GM12878 (cell line): ENCODE measurements at regions not wholly inside any gene's neighbourhood (a gene's known extent, or its start where the extent isn't known, plus 50 kb on each side); places are given as distances from the start of the nearest gene placed in this dataset.

ENCODE experiments used
- ATAC-seq: fragments of 200-7000 bp; cut with Tn5 transposase; 3 replicates; pipeline ENCODE4 v1.9.1; 2020; ENCODE audit warnings: mild to moderate bottlenecking, moderate library complexity
- BruUV-seq: library from RNA; stranded (reverse); fragments of 400-500 nt; replicated peaks from 2 replicates; lab custom pipeline; 2021; lab: Mats Ljungman, UMichigan
- CTCF ChIA-PET: fragments of 300-600 bp; sonication (Branson Sonifier 250); formaldehyde crosslinking; extraction: SDS; loops from one replicate; lab custom pipeline; 2021; ENCODE audit warnings: inconsistent platforms; lab: Yijun Ruan, JAX
- POLR2A ChIA-PET: fragments of 350-600 bp; formaldehyde crosslinking; extraction: SDS; loops from one replicate; lab custom pipeline; 2021; ENCODE audit warnings: inconsistent platforms; lab: Charles Lee
- RAD21 ChIA-PET: fragments of 300-600 bp; sonication (Branson Sonifier 250); formaldehyde crosslinking; loops from one replicate; lab custom pipeline; 2023; ENCODE audit warnings: antibody characterized with exemption; ENCODE audit not compliant: unreplicated experiment; lab: Charles Lee
- SMC1A ChIA-PET: fragments of 300-600 bp; sonication (Branson Sonifier 250); formaldehyde crosslinking; loops from one replicate; lab custom pipeline; 2023; ENCODE audit not compliant: unreplicated experiment, uncharacterized antibody; lab: Charles Lee
- DNase-seq: peaks from one replicate; pipeline ENCODE4 v3.0.0-alpha.2; 2011; ENCODE audit warnings: low read depth, low spot score
- FAIRE-seq: peaks from 3 replicates; lab custom pipeline; 2011; peaks lifted over from hg19 to GRCh38; lab: Jason Lieb, UNC
- H2AFZ ChIP-seq: 2 replicates; pipeline ENCODE4 v1.6.0; 2011; ENCODE audit warnings: low read depth, low read length, control low read depth; ENCODE audit not compliant: control insufficient read depth
- H3K27ac ChIP-seq: 2 replicates; pipeline ENCODE4 v1.5.1; 2011; ENCODE audit warnings: control low read depth; ENCODE audit not compliant: control insufficient read depth, insufficient read depth
- H3K27me3 ChIP-seq, 2 experiments: replicated peaks in 1 of 2; 2 replicates each; pipeline versions ENCODE4 v1.6.0 to v1.6.1; 2011; ENCODE audit warnings: low read length in 1 of 2; ENCODE audit not compliant: control insufficient read depth in 2 of 2, insufficient read depth in 2 of 2
- H3K36me3 ChIP-seq, 2 experiments: 2 replicates each; pipeline ENCODE4 v1.5.1; 2011; ENCODE audit warnings: low read length in 1 of 2; ENCODE audit not compliant: control insufficient read depth in 2 of 2, insufficient read depth in 2 of 2
- H3K4me1 ChIP-seq: 2 replicates; pipeline ENCODE4 v1.6.1; 2011; ENCODE audit warnings: mild to moderate bottlenecking, low read length, moderate library complexity, mixed read lengths; ENCODE audit not compliant: control insufficient read depth, insufficient read depth
- H3K4me2 ChIP-seq: 2 replicates; pipeline ENCODE4 v1.6.0; 2011; ENCODE audit warnings: control low read depth; ENCODE audit not compliant: control insufficient read depth, insufficient read depth
- H3K4me3 ChIP-seq: fragments of 200-600 bp; sonication (generic); 2 replicates; pipeline ENCODE4 v1.5.1; 2016
- H3K79me2 ChIP-seq: 2 replicates; pipeline ENCODE4 v1.6.0; 2011; ENCODE audit warnings: low read length; ENCODE audit not compliant: control insufficient read depth, insufficient read depth
- H3K9ac ChIP-seq: 2 replicates; pipeline ENCODE4 v1.8.0; 2011; ENCODE audit warnings: low read length, control low read depth, mixed read lengths; ENCODE audit not compliant: control insufficient read depth, insufficient read depth
- H3K9me3 ChIP-seq: replicated peaks from 3 replicates; pipeline ENCODE4 v1.5.1; 2011; ENCODE audit warnings: mild to moderate bottlenecking, low read length; ENCODE audit not compliant: control insufficient read depth, insufficient read depth
- H4K20me1 ChIP-seq: 2 replicates; pipeline ENCODE4 v1.6.0; 2011; ENCODE audit not compliant: control insufficient read depth, insufficient read depth
- BMI1 ChIP-seq: fragments of 450-650 bp; IDR thresholded peaks from 2 replicates; pipeline ENCODE4 v1.6.1; 2016; ENCODE audit warnings: mild to moderate bottlenecking, moderate library complexity, borderline replicate concordance
- BRCA1 ChIP-seq: IDR thresholded peaks from 2 replicates; pipeline ENCODE4 v1.6.1; 2011; ENCODE audit warnings: low read depth, low read length, improper control_type of control experiment
- E2F4 ChIP-seq: IDR thresholded peaks from 2 replicates; pipeline ENCODE4 v1.6.1; 2012; ENCODE audit warnings: low read depth, low read length, improper control_type of control experiment
- GATAD2B ChIP-seq: fragments of 450-650 bp; conservative IDR thresholded peaks from 2 replicates; pipeline ENCODE4 v1.6.1; 2017; ENCODE audit warnings: low read depth, mild to moderate bottlenecking, moderate library complexity
- KLF5 ChIP-seq: fragments of 450-650 bp; IDR thresholded peaks from 2 replicates; pipeline ENCODE4 v1.6.1; 2014; ENCODE audit warnings: mild to moderate bottlenecking; ENCODE audit not compliant: partially characterized antibody
- MYB ChIP-seq: fragments of 150-350 bp; IDR thresholded peaks from 2 replicates; pipeline ENCODE4 v1.6.1; 2014; ENCODE audit warnings: mild to moderate bottlenecking, low read depth, low read length, borderline replicate concordance
- PRDM15 ChIP-seq: fragments of 450-650 bp; formaldehyde crosslinking; IDR thresholded peaks from 2 replicates; pipeline ENCODE4 v1.4.0; 2020; ENCODE audit warnings: mild to moderate bottlenecking, moderate library complexity
- RBBP5 ChIP-seq: fragments of 200-600 bp; sonication (generic); conservative IDR thresholded peaks from 2 replicates; pipeline ENCODE4 v1.6.1; 2016
- SMAD1 ChIP-seq: fragments of 450-650 bp; IDR thresholded peaks from 2 replicates; pipeline ENCODE4 v1.6.1; 2018; ENCODE audit warnings: mild to moderate bottlenecking, low read depth; ENCODE audit not compliant: partially characterized antibody
- USF2 ChIP-seq: IDR thresholded peaks from 2 replicates; pipeline ENCODE4 v1.6.1; 2011; ENCODE audit warnings: low read depth, low read length, improper control_type of control experiment, borderline replicate concordance
- ZBTB40 ChIP-seq: fragments of 450-650 bp; IDR thresholded peaks from 2 replicates; pipeline ENCODE4 v1.6.1; 2016; ENCODE audit warnings: mild to moderate bottlenecking, moderate library complexity, borderline replicate concordance
- WGBS: methylation state at CpG from one replicate; pipeline ENCODE4 v1.1.6; 2016; ENCODE audit warnings: low lambda C conversion rate; ENCODE audit not compliant: insufficient replicate concordance, insufficient coverage; ENCODE audit errors: missing lambda C conversion rate; 5-methylcytosine and 5-hydroxymethylcytosine counted together
- in situ Hi-C: fragments of 300-500 bp; cut with MboI; formaldehyde crosslinking; loops from 9 replicates; pipeline ENCODE4 v1.14.3; 2018; ENCODE audit warnings: mixed read lengths
- intact Hi-C: fragments of 100-400 bp; cut with micrococcal nuclease; formaldehyde crosslinking; loops from one replicate; pipeline ENCODE4 v1.14.2; 2022; ENCODE audit not compliant: unreplicated experiment

GRCh38 chr11:15558513-15559181 lies 443.9 kb downstream of the INSC start:
- intact Hi-C loops (no loop called here), in situ Hi-C loops (no loop called here)
- no peak for DNase-seq
- no peak for ATAC-seq
- ChIA-PET CTCF (interaction anchor here (1.0 kb wide), 1 partner anchor 8 kb away, joined by 5 read pairs; no protein-coding TSS in a partner anchor), POLR2A (no interaction called here), SMC1A (interaction anchor here (0.8 kb wide), 1 partner anchor 22 kb away, joined by 3 read pairs; no protein-coding TSS in a partner anchor), RAD21 (no interaction called here)
- Histone ChIP-seq H3K4me2 (no peak overlapping the region), H3K27ac (no peak overlapping the region), H3K9me3 (no peaks in the 10 kb centered on the region), H3K27me3 (no peaks in the 10 kb centered on the region), H3K36me3 (no peaks in the 10 kb centered on the region), H2AFZ (no peak overlapping the region), H3K9ac (no peak overlapping the region), H3K4me1 (no peaks in the 10 kb centered on the region), H4K20me1 (no peaks in the 10 kb centered on the region), H3K4me3 (no peak overlapping the region), H3K79me2 (no peaks in the 10 kb centered on the region)
- 28% methylated on average over 2 of the region's 2 CpGs for WGBS
- no TSS peak for BruUV-seq
- FAIRE-seq: no peak
- TF ChIP-seq RBBP5 (no peak), E2F4 (no peak), GATAD2B (no peak), PRDM15 (CRISPR knock-in tag) (no peak), KLF5 (no peak), BMI1 (no peak), MYB (no peak), USF2 (no peak), BRCA1 (no peak), SMAD1 (no peak), ZBTB40 (no peak)
